GM18520 (cell line): ENCODE measurements at regions not wholly inside any gene's neighbourhood (a gene's known extent, or its start where the extent isn't known, plus 50 kb on each side); places are given as distances from the start of the nearest gene placed in this dataset.
"Not testable (repeated sequence)": the region's sequence is repeated elsewhere in the genome, so short reads cannot be mapped to it uniquely, and the experiment has no call there.

ENCODE experiments used
- ATAC-seq: cut with Tn5 transposase; IDR thresholded peaks from one replicate; pipeline ENCODE4 v1.9.1; 2021; ENCODE audit not compliant: unreplicated experiment

GRCh38 chr5:167857321-167857720 is 434.1 kb upstream of the WWC1 start:
- ATAC-seq: no peak

GRCh38 chr5:167858186-167858855 is 433.1 kb upstream of the WWC1 start:
- not testable (repeated sequence) for ATAC-seq

- ATAC-seq: no peak
These were observed 430.1 kb upstream of the WWC1 start for GRCh38 chr5:167861129-167861927.

GRCh38 chr5:167861928-167862426 is 429.5 kb upstream of the WWC1 start:
- no peak for ATAC-seq

GRCh38 chr5:167863883-167864282 is 427.6 kb upstream of the WWC1 start:
- no peak for ATAC-seq

- no peak for ATAC-seq
These were observed 426.6 kb upstream of the WWC1 start for GRCh38 chr5:167864801-167865200.

- ATAC-seq: no peak
These were observed 424.6 kb upstream of the WWC1 start for GRCh38 chr5:167866797-167867196.

GRCh38 chr5:167867281-167867680 is 424.2 kb upstream of the WWC1 start:
- ATAC-seq: no peak

- no peak for ATAC-seq
These were observed 422.3 kb upstream of the WWC1 start for GRCh38 chr5:167869125-167869524.

GRCh38 chr5:167870055-167870454 is 421.4 kb upstream of the WWC1 start:
- ATAC-seq: no peak

- no peak for ATAC-seq
These were observed 420.4 kb upstream of the WWC1 start for GRCh38 chr5:167871091-167871490.

GRCh38 chr5:167872791-167873190 is 418.7 kb upstream of the WWC1 start:
- ATAC-seq: no peak

- ATAC-seq: no peak
These were observed 414.2 kb upstream of the WWC1 start for GRCh38 chr5:167877114-167877722.

- ATAC-seq: no peak
These were observed 413.5 kb upstream of the WWC1 start for GRCh38 chr5:167877924-167878323.

- no peak for ATAC-seq
These were observed 411.0 kb upstream of the WWC1 start for GRCh38 chr5:167880420-167880819.

- ATAC-seq: no peak
These were observed 410.4 kb upstream of the WWC1 start for GRCh38 chr5:167881041-167881440.

- no peak for ATAC-seq
These were observed 405.2 kb upstream of the WWC1 start for GRCh38 chr5:167886196-167886595.

- ATAC-seq: no peak
These were observed 403.1 kb upstream of the WWC1 start for GRCh38 chr5:167888393-167888792.

GRCh38 chr5:167889276-167889675 is 402.2 kb upstream of the WWC1 start:
- ATAC-seq: no peak

GRCh38 chr5:167892352-167893115 is 398.9 kb upstream of the WWC1 start:
- ATAC-seq: no peak

GRCh38 chr5:167893271-167893670 is 398.2 kb upstream of the WWC1 start:
- no peak for ATAC-seq
